ENCODE measurements at regions not wholly inside any gene's neighbourhood (a gene's known extent, or its start where the extent isn't known, plus 50 kb on each side); places are given as distances from the start of the nearest gene placed in this dataset.

DNA sequence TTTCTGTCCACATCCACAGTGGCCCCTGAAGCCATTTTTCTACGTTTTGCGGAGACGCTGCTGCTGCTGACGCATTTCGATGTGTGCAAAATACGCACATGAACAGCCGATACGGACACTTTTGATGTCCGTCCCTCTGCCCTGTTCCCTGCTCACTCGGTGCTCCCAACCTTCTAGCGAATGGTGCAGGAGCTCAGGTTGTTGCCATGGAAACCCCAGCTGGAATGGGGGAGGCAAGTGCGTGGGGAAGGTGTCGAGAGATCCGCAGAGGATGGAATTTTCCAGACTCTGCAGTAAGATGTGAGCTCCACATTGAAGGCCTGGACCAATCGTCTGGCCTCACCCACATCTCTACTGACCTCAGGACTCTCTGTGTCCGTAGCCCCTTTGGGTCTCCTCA lies 109.2 kb upstream of the USP29 start:
- no peak for DNase-seq (ENCODE audit: low read depth)
- TF ChIP-seq MYC (IDR thresholded peaks at IDR 0.05; ENCODE audit: low read depth, low read length) (no peak), POLR2A (IDR thresholded peaks at IDR 0.05; ENCODE audit: extremely low read depth, insufficient read length) (no peak)
- TF ChIP-seq, protein P1, sequence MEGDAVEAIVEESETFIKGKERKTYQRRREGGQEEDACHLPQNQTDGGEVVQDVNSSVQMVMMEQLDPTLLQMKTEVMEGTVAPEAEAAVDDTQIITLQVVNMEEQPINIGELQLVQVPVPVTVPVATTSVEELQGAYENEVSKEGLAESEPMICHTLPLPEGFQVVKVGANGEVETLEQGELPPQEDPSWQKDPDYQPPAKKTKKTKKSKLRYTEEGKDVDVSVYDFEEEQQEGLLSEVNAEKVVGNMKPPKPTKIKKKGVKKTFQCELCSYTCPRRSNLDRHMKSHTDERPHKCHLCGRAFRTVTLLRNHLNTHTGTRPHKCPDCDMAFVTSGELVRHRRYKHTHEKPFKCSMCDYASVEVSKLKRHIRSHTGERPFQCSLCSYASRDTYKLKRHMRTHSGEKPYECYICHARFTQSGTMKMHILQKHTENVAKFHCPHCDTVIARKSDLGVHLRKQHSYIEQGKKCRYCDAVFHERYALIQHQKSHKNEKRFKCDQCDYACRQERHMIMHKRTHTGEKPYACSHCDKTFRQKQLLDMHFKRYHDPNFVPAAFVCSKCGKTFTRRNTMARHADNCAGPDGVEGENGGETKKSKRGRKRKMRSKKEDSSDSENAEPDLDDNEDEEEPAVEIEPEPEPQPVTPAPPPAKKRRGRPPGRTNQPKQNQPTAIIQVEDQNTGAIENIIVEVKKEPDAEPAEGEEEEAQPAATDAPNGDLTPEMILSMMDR (IDR thresholded peaks at IDR 0.05; ENCODE audit: low read depth, low read length): no peak
- TF ChIP-seq, protein P2, sequence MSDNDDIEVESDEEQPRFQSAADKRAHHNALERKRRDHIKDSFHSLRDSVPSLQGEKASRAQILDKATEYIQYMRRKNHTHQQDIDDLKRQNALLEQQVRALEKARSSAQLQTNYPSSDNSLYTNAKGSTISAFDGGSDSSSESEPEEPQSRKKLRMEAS (IDR thresholded peaks at IDR 0.05; ENCODE audit: low read depth, low read length): no peak
- H3K4me3 ChIP-seq (ENCODE audit: low read depth, low read length): no peak overlapping the region

DNA sequence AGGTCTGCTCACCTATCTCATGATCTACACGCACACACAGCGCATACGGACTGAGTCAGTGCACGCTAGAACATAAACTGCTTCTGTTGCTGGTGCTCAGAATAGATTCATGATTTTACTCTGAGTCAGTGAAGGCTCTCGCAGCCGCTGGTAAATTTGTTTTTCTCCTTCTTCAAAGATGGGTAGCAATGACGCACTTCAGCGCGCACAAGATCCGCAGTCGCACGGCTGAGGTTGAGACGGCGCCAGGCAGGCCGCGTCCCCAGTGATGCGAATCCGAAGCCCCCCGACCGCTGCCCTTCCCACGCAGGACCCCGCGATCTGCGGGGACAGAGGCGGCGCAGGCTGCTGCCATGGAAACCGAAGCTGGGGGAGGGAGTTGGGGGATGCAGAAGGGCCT lies 103.7 kb upstream of the USP29 start:
- TF ChIP-seq, protein P2 (IDR thresholded peaks at IDR 0.05; ENCODE audit: low read depth, low read length): no peak
- TF ChIP-seq POLR2A (IDR thresholded peaks at IDR 0.05; ENCODE audit: extremely low read depth, insufficient read length): no peak
- TF ChIP-seq, protein P1 (IDR thresholded peaks at IDR 0.05; ENCODE audit: low read depth, low read length): no peak
- TF ChIP-seq MYC (IDR thresholded peaks at IDR 0.05; ENCODE audit: low read depth, low read length): no peak
- DNase-seq (ENCODE audit: low read depth): no peak
- H3K4me3 ChIP-seq (ENCODE audit: low read depth, low read length): no peak overlapping the region

DNA sequence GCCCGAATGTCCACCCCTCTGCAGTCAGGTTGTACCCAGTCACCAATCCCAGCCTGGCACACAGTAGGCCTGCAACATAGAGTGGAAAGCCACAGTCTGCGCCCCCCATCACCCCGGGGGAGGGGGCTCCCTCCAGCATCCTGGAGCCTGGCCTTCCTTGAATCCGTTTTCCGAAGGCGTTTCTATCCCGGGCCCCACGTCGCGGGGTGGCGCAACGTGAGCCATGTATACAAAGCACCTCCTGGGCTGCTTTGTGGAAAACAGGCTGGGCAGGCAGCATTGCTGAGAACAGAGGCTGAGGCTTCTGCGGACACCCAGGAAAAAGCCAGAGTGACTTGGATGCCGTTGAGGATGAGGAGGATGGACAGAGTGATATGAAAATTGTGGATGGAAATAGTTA lies 103.3 kb upstream of the USP29 start:
- no peak for TF ChIP-seq POLR2A (IDR thresholded peaks at IDR 0.05; ENCODE audit: extremely low read depth, insufficient read length)
- TF ChIP-seq, protein P1 (IDR thresholded peaks at IDR 0.05; ENCODE audit: low read depth, low read length): no peak
- TF ChIP-seq MYC (IDR thresholded peaks at IDR 0.05; ENCODE audit: low read depth, low read length): no peak
- TF ChIP-seq, protein P2 (IDR thresholded peaks at IDR 0.05; ENCODE audit: low read depth, low read length): no peak
- no peak overlapping the region for H3K4me3 ChIP-seq (ENCODE audit: low read depth, low read length)
- DNase-seq (ENCODE audit: low read depth): no peak

DNA sequence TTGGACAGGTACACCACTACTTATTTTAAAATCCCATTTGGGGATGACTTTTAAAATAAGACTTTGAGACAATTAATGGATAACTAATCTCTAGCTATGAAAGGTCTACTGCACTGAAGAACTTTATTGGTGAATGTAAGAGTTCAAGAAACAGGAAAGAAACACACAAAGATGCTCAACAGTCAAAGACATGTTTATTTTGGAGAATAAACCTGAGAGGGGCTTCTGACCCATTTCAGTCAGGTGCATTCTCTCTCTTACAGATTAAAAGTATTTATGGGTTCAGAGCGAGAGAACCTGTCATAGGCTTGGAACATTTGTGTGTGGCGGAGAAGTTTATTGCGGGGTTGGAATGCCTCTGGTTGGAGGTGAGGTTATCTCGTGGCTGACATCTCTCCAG lies 94.3 kb upstream of the USP29 start:
- H3K4me3 ChIP-seq (ENCODE audit: low read depth, low read length): no peak overlapping the region
- TF ChIP-seq, protein P1 (IDR thresholded peaks at IDR 0.05; ENCODE audit: low read depth, low read length): no peak
- TF ChIP-seq, protein P2 (IDR thresholded peaks at IDR 0.05; ENCODE audit: low read depth, low read length): no peak
- TF ChIP-seq MYC (IDR thresholded peaks at IDR 0.05; ENCODE audit: low read depth, low read length) (no peak), POLR2A (IDR thresholded peaks at IDR 0.05; ENCODE audit: extremely low read depth, insufficient read length) (no peak)
- DNase-seq (ENCODE audit: low read depth): no peak

DNA sequence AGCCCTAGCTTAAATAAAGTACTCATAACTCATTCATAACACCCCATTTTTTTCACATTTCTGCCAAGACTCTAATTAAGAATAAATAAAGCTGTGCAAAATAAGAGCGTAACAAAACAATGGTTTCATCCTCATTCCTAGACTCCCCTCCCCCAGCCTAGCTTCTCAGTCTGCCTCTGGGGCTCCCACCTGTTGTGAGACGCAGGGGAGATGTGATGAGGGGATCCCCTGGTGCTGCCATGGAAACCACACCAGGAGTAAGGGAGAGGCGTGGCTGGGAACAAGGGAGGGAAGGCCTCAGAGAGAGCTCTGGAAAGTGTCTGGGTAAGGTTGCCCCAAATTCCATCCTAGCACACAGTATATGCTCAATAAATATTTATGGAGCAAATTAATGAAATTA lies 93.3 kb upstream of the USP29 start:
- DNase-seq (ENCODE audit: low read depth): no peak
- H3K4me3 ChIP-seq (ENCODE audit: low read depth, low read length): no peak overlapping the region
- TF ChIP-seq POLR2A (IDR thresholded peaks at IDR 0.05; ENCODE audit: extremely low read depth, insufficient read length) (no peak), MYC (IDR thresholded peaks at IDR 0.05; ENCODE audit: low read depth, low read length) (no peak)
- TF ChIP-seq, protein P2 (IDR thresholded peaks at IDR 0.05; ENCODE audit: low read depth, low read length): no peak
- TF ChIP-seq, protein P1 (IDR thresholded peaks at IDR 0.05; ENCODE audit: low read depth, low read length): no peak

DNA sequence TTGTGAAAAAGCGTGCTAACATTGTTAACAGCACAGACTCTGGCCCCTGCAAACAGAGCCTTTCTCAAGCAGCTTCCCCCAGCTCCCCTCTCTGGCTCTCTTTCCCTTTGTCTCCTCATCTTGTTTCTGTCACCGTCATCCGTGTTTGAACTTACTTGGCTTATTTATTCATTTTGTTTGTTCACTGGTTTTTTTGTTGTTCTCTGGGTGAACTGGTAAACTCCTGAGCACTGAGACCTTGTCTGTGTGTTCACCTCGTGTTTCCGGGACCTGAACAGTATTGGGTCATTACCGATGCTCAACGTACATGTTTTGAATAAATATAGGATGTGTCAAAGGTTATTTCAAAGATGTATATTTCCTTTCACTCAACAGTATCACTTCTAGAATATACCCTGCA lies 92.4 kb upstream of the USP29 start:
- DNase-seq (ENCODE audit: low read depth): no peak
- H3K4me3 ChIP-seq (ENCODE audit: low read depth, low read length): no peak overlapping the region
- no peak for TF ChIP-seq POLR2A (IDR thresholded peaks at IDR 0.05; ENCODE audit: extremely low read depth, insufficient read length)
- no peak for TF ChIP-seq MYC (IDR thresholded peaks at IDR 0.05; ENCODE audit: low read depth, low read length)
- TF ChIP-seq, protein P1 (IDR thresholded peaks at IDR 0.05; ENCODE audit: low read depth, low read length): no peak
- TF ChIP-seq, protein P2 (IDR thresholded peaks at IDR 0.05; ENCODE audit: low read depth, low read length): no peak
